C1 segment of cervical spinal cord (tissue), 14 donors: ENCODE measurements at regions not wholly inside any gene's neighbourhood (a gene's known extent, or its start where the extent isn't known, plus 50 kb on each side); places are given as distances from the start of the nearest gene placed in this dataset.
"Not testable (repeated sequence)": the region's sequence is repeated elsewhere in the genome, so short reads cannot be mapped to it uniquely, and the experiment has no call there.

Source experiments
- DNase-seq, 14 donors: peaks; one replicate each; lab custom pipeline; 2025; lab: John Stamatoyannopoulos, UW

GRCh38 chr9:19879062-19879461 is 90.2 kb upstream of the SLC24A2 start:
- DNase-seq: no peak

GRCh38 chr9:19876569-19877316 is 87.9 kb upstream of the SLC24A2 start:
- DNase-seq: no peak

DNA sequence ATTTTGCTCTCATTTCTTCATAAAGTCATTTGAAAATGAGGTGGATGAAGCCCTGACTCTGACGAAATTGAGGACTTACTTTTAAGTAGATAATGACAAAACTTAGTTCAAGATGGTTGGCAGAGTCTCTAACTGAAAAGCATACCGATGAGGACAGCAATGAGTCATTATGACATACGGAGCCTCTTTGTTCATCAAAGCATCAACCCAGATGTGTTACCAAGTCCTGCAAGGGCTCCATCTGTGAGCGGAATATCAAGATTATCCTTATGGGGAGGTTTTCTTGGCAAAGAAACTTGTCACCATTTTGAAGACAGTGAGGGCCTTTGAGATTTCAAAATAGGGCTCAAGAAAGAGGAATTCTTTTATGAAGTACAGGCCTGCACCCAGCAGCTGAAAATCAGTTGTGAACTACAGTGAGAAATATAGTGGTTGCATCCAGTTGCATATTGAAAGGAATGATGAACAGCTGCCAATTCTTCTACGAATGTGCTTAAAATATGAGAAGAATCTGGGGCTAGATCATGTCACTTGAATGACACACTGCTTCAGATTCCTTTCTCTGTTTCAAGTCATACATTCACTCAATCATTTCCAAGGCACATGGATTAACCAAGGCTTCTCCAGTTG is 86.6 kb upstream of the SLC24A2 start:
- no peak for DNase-seq

DNA sequence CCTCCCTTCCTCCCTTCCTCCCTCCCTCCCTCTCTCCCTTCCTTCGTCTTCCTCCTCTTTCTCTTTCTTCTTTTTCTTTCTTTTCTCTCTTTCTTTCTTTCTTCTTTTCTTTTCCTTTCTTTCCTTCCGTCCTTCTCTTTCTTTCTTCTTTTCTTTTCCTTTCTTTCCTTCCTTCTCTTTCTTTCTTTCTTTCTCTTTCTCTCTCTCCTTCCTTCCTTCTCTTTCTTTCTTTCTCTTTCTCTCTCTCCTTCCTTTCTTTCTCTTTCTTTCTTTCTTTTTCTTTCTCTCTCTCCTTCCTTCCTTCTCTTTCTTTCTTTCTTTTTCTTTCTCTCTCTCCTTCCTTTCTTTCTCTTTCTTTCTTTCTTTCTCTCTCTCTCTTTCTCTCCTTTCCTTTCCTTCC is 84.4 kb upstream of the SLC24A2 start:
- DNase-seq: not testable (repeated sequence)

GRCh38 chr9:19870988-19871387 is 82.2 kb upstream of the SLC24A2 start:
- no peak for DNase-seq

DNA sequence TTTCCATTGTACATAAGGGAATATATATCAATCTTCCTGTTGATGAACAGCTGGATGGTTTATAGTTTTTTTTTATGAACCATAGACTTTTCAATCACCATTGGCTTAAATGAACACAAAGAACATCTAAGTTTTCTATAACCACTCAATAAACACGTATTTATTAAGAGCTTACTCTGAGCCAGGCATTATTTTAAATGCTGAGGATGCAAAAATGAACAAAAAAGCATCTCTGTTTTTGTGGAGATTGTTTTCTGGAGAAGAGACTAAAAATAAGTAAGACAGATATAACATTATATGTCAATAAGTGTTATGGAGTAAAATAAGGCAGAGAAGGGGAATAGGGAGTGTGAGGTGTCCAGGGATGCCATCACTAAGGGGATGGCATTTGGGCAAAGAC is 52.1 kb upstream of the SLC24A2 start:
- no peak for DNase-seq
